ENCODE measurements at regions not wholly inside any gene's neighbourhood (a gene's known extent, or its start where the extent isn't known, plus 50 kb on each side); places are given as distances from the start of the nearest gene placed in this dataset.

DNA sequence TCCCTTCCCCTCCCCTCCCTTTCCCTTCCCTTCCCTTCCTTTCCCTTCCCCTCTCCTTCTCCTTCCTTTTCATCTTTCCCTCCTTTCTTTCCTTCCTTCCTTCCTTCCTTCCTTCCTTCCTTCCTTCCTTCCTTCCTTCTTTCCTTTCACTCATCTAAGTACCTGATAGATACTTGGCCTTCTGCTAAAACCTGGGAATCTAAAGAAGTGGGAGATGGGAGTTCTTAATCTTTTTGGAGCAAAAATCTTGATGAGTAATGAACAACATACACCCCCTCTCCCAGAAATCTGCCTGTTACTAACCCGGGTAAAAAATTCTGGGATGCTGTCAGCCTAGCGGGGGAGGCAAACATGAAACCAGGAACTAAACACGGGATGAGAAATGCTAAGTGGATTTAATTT is 100.7 kb downstream of the VEGFA start:
- Histone ChIP-seq H3K27ac (no peak overlapping the region), H3K4me1 (ENCODE audit: control insufficient read depth in 1 of 2, low read depth in 2 of 2) (no peaks in the 10 kb centered on the region), H3K27me3 (replicated peaks; ENCODE audit: insufficient read depth) (no peaks in the 10 kb centered on the region), H3K4me3 (no peak overlapping the region), H3K9me3 (no peaks in the 10 kb centered on the region), H3K36me3 (no peaks in the 10 kb centered on the region)
- DNase-seq (ENCODE audit: low spot score) (no peak), ATAC-seq (ENCODE audit: insufficient number of reproducible peaks, low FRiP score, low read depth) (no peak)
- no peak for TF ChIP-seq CTCF (IDR thresholded peaks at IDR 0.05)

DNA sequence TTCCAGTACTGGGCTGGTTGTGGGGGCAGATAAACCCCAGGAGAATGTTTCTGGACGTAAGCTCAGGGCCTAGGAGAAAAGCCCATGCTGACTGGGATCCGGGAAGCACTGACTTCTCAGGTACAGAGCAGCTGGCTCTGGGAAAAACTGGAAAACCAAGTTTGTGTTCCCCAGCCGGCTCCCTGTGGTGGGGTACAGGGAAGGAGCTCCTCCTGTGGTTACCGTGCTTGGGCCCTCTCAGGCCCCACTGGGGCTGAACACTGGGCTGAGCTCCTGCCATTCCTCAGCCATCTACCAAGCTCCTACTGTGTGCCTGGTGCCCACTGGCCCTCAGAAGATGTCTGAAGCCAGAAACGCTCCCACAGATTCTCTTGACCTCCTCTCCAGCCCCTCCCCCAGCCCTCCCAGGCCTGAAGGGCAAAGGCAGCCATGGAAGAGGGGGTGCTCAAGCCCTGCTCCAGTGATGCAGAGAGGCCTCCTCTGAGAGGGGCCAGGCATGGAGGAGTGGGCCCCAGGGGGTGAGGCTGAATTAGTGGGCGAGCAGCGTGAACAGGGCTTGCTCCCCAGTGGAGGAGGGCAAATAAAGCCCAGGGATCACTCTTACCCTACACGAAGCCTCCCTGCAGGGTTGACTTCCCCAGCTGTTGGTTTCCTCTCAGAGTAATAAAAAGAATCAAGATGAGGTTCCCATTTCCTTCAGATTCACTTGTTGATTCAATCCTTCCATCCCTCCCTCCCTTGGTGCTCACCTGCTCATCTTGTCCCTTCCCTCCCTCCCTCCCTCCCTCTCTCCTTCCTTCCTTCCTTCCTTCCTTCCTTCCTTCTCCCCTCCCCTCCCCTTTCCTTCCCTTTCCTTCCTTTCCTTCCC is 100.0 kb downstream of the VEGFA start:
- no peak for ATAC-seq (ENCODE audit: insufficient number of reproducible peaks, low FRiP score, low read depth)
- no peaks in the 10 kb centered on the region for H3K4me1 ChIP-seq (ENCODE audit: control insufficient read depth in 1 of 2, low read depth in 2 of 2)
- no peak overlapping the region for H3K27ac ChIP-seq
- H3K27me3 ChIP-seq (replicated peaks; ENCODE audit: insufficient read depth), result no peaks in the 10 kb centered on the region
- H3K36me3 ChIP-seq, result no peaks in the 10 kb centered on the region
- TF ChIP-seq CTCF (IDR thresholded peaks at IDR 0.05), result no peak
- H3K9me3 ChIP-seq, result no peaks in the 10 kb centered on the region
- no peak overlapping the region for H3K4me3 ChIP-seq
- no peak for DNase-seq (ENCODE audit: low spot score)

- DNase-seq (ENCODE audit: low spot score) (no peak), ATAC-seq (ENCODE audit: insufficient number of reproducible peaks, low FRiP score, low read depth) (no peak)
- no peaks in the 10 kb centered on the region for H3K9me3 ChIP-seq
- TF ChIP-seq CTCF (IDR thresholded peaks at IDR 0.05), result no peak
- H3K4me1 ChIP-seq (ENCODE audit: control insufficient read depth in 1 of 2, low read depth in 2 of 2), result no peaks in the 10 kb centered on the region
- H3K27me3 ChIP-seq (replicated peaks; ENCODE audit: insufficient read depth), result no peaks in the 10 kb centered on the region
- H3K4me3 ChIP-seq, result no peak overlapping the region
- no peaks in the 10 kb centered on the region for H3K36me3 ChIP-seq
- no peak overlapping the region for H3K27ac ChIP-seq
Observed at GRCh38 chr6:43869079-43869710, 99.2 kb downstream of the VEGFA start.

- H3K4me3 ChIP-seq, result no peak overlapping the region
- H3K27ac ChIP-seq, result no peak overlapping the region
- DNase-seq (ENCODE audit: low spot score) (no peak), ATAC-seq (ENCODE audit: insufficient number of reproducible peaks, low FRiP score, low read depth) (no peak)
- H3K36me3 ChIP-seq, result no peaks in the 10 kb centered on the region
- H3K27me3 ChIP-seq (replicated peaks; ENCODE audit: insufficient read depth), result no peaks in the 10 kb centered on the region
- H3K9me3 ChIP-seq, result no peaks in the 10 kb centered on the region
- H3K4me1 ChIP-seq (ENCODE audit: control insufficient read depth in 1 of 2, low read depth in 2 of 2), result no peaks in the 10 kb centered on the region
- TF ChIP-seq CTCF (IDR thresholded peaks at IDR 0.05), result no peak
Observed at GRCh38 chr6:43868467-43868866, 98.5 kb downstream of the VEGFA start.

GRCh38 chr6:43867996-43868395 is 98.0 kb downstream of the VEGFA start:
- no peak for TF ChIP-seq CTCF (IDR thresholded peaks at IDR 0.05)
- ATAC-seq (ENCODE audit: insufficient number of reproducible peaks, low FRiP score, low read depth) (no peak), DNase-seq (ENCODE audit: low spot score) (no peak)
- Histone ChIP-seq H3K27me3 (replicated peaks; ENCODE audit: insufficient read depth) (no peaks in the 10 kb centered on the region), H3K36me3 (no peaks in the 10 kb centered on the region), H3K9me3 (no peaks in the 10 kb centered on the region), H3K4me1 (ENCODE audit: control insufficient read depth in 1 of 2, low read depth in 2 of 2) (no peaks in the 10 kb centered on the region), H3K4me3 (no peak overlapping the region), H3K27ac (no peak overlapping the region)
